ENCODE measurements at regions not wholly inside any gene's neighbourhood (a gene's known extent, or its start where the extent isn't known, plus 50 kb on each side); places are given as distances from the start of the nearest gene placed in this dataset.

DNA sequence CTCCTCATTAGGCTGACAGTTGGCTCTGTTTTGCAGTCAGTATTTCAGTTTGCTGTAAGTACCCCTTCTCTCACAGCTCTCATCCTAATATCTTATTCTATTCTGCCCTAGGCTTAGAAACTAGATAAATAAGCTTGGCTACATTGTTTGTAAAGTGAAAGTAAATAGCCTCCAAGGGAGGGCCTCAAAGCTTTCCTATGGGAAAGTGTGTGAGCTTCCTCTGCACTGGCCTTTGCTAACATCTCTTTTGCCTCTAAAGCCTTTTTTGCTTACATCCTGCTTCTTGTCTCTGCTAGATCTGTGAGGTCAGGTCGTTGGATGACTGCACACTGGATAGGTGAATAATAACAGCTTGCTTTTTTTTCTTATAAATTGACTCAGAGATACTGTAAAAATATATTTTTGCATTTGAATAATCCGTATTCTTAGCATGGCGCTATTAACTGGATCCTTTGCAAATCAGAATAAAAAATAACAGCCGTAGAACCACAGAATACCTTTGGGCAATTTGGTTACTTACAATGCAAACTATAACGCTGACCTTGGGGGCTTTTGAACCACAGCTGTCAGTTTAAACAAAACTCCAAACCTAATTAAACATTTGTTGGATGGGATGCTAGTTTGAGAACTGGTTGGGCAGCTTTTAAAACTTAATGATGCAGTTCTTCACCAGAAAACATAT, 55.1 kb downstream of the TTC6 start:
- Histone ChIP-seq H3K27ac (no peak overlapping the region), H3K4me3 (no peak overlapping the region), H3K4me1 (no peaks in the 10 kb centered on the region), H3K9me3 (no peaks in the 10 kb centered on the region), H3K36me3 (no peaks in the 10 kb centered on the region), H3K27me3 (no peaks in the 10 kb centered on the region)
- DNase-seq = no peak
- intact Hi-C loops (cut with DNase I; ENCODE audit: low total_unique reads) (no loop called here), in situ Hi-C loops (cut with MboI; ENCODE audit: low sequenced_read_pairs in 4 of 4) (no loop called here)
- TF ChIP-seq POLR2A (IDR thresholded peaks at IDR 0.05) (no peak), CTCF (IDR thresholded peaks at IDR 0.05 in 4 of 5, conservative IDR thresholded peaks at IDR 0.05 in 1 of 5) (no peak)
- ATAC-seq = no peak

- Histone ChIP-seq H3K4me3 (no peak overlapping the region), H3K9me3 (no peaks in the 10 kb centered on the region), H3K27me3 (no peaks in the 10 kb centered on the region), H3K36me3 (no peaks in the 10 kb centered on the region), H3K27ac (no peak overlapping the region), H3K4me1 (no peaks in the 10 kb centered on the region)
- DNase-seq (no peak), ATAC-seq (no peak)
- intact Hi-C loops (cut with DNase I; ENCODE audit: low total_unique reads) = no loop called here
- in situ Hi-C loops (cut with MboI; ENCODE audit: low sequenced_read_pairs in 4 of 4) = no loop called here
- TF ChIP-seq CTCF (IDR thresholded peaks at IDR 0.05 in 4 of 5, conservative IDR thresholded peaks at IDR 0.05 in 1 of 5) = no peak
- no peak for TF ChIP-seq POLR2A (IDR thresholded peaks at IDR 0.05)
Measured at GRCh38 chr14:37652042-37652441, 56.6 kb downstream of the TTC6 start.

DNA sequence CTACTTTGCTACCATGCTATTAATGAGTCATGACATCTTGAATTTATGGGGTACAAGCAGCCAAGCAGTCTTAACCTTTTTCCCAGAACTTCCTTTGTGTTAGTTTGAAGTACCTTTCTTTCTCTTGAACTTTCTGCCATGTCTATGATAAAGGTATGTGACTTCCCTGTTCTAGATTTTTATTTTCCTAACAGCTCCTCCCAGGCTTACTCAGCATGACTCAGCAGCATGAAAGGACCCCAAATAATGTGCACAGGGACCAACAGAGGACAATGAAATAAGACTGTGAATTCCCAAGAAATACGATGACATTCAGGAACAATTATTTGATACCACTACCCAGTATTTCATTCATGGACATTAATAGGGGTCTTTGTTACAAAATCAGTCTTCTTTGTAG, 60.0 kb downstream of the TTC6 start:
- Histone ChIP-seq H3K4me1 (no peaks in the 10 kb centered on the region), H3K36me3 (no peaks in the 10 kb centered on the region), H3K27me3 (no peaks in the 10 kb centered on the region), H3K4me3 (no peak overlapping the region), H3K27ac (no peak overlapping the region), H3K9me3 (no peaks in the 10 kb centered on the region)
- TF ChIP-seq POLR2A (IDR thresholded peaks at IDR 0.05) (no peak), CTCF (IDR thresholded peaks at IDR 0.05 in 4 of 5, conservative IDR thresholded peaks at IDR 0.05 in 1 of 5) (no peak)
- intact Hi-C loops (cut with DNase I; ENCODE audit: low total_unique reads) = no loop called here
- in situ Hi-C loops (cut with MboI; ENCODE audit: low sequenced_read_pairs in 4 of 4) = no loop called here
- DNase-seq (no peak), ATAC-seq (no peak)

GRCh38 chr14:37658156-37658555, 62.7 kb downstream of the TTC6 start:
- no peak for TF ChIP-seq POLR2A (IDR thresholded peaks at IDR 0.05)
- no peak for TF ChIP-seq CTCF (IDR thresholded peaks at IDR 0.05 in 4 of 5, conservative IDR thresholded peaks at IDR 0.05 in 1 of 5)
- in situ Hi-C loops (cut with MboI; ENCODE audit: low sequenced_read_pairs in 4 of 4) (no loop called here), intact Hi-C loops (cut with DNase I; ENCODE audit: low total_unique reads) (no loop called here)
- ATAC-seq (no peak), DNase-seq (no peak)
- no peaks in the 10 kb centered on the region for H3K36me3 ChIP-seq
- H3K27me3 ChIP-seq = no peaks in the 10 kb centered on the region
- no peaks in the 10 kb centered on the region for H3K4me1 ChIP-seq
- no peak overlapping the region for H3K4me3 ChIP-seq
- no peaks in the 10 kb centered on the region for H3K9me3 ChIP-seq
- no peak overlapping the region for H3K27ac ChIP-seq

DNA sequence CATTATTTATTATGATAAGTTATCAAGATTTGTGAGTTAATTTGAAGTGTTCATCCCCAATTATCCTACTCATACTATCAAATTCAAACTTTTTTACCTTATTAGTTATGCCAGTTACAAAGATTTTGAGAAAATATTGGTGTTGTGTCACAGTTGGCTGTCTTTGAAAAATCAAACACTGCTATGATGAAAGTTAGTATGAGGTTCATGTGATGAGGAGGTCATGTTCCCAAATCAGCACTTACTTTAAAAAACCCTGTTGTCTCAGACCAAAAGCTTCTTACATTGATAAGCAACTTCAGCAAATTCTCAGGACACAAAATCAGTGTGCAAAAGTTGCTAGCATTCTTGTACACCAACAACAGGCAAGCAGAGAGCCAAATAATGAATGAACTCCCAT, 68.1 kb downstream of the TTC6 start:
- no peak overlapping the region for H3K4me3 ChIP-seq
- DNase-seq = no peak
- ATAC-seq = no peak
- no peak for TF ChIP-seq POLR2A (IDR thresholded peaks at IDR 0.05)
- TF ChIP-seq CTCF (IDR thresholded peaks at IDR 0.05 in 4 of 5, conservative IDR thresholded peaks at IDR 0.05 in 1 of 5) = no peak
- H3K4me1 ChIP-seq = no peaks in the 10 kb centered on the region
- no peak overlapping the region for H3K27ac ChIP-seq
- intact Hi-C loops (cut with DNase I; ENCODE audit: low total_unique reads) (no loop called here), in situ Hi-C loops (cut with MboI; ENCODE audit: low sequenced_read_pairs in 4 of 4) (no loop called here)
- no peaks in the 10 kb centered on the region for H3K27me3 ChIP-seq
- H3K9me3 ChIP-seq = no peaks in the 10 kb centered on the region
- H3K36me3 ChIP-seq = no peaks in the 10 kb centered on the region
